H1 (cell line): ENCODE measurements at regions not wholly inside any gene's neighbourhood (a gene's known extent, or its start where the extent isn't known, plus 50 kb on each side); places are given as distances from the start of the nearest gene placed in this dataset.

Experiments
- CTCF ChIA-PET: fragments of 300-600 bp; sonication (Branson Sonifier 250); formaldehyde crosslinking; loops from one replicate; lab custom pipeline; 2021; ENCODE audit not compliant: partially characterized antibody; lab: Charles Lee
- POLR2A ChIA-PET: fragments of 300-600 bp; sonication (Branson Sonifier 250); formaldehyde crosslinking; loops from one replicate; lab custom pipeline; 2021; ENCODE audit warnings: inconsistent platforms; ENCODE audit not compliant: partially characterized antibody; lab: Charles Lee
- DNase-seq, 2 experiments: peaks; one replicate each; pipeline versions ENCODE4 v3.0.0 to v3.0.0-alpha.2; 2010 to 2022; ENCODE audit warnings: low spot score in 2 of 2, low read depth in 1 of 2, mixed read lengths in 1 of 2
- FAIRE-seq: peaks from 2 replicates; lab custom pipeline; 2011; peaks lifted over from hg19 to GRCh38; lab: Jason Lieb, UNC
- H2AFZ ChIP-seq: 2 replicates; pipeline ENCODE4 v1.8.1; 2012; ENCODE audit warnings: low read length, inconsistent platforms
- H2AK5ac ChIP-seq: 2 replicates; pipeline ENCODE4 v1.6.1; 2013; ENCODE audit warnings: low read depth, low read length
- H2BK120ac ChIP-seq: replicated peaks from 2 replicates; pipeline ENCODE3; 2013; ENCODE audit warnings: low read depth, low read length, inconsistent platforms
- H2BK12ac ChIP-seq: 2 replicates; pipeline ENCODE4 v1.6.1; 2013; ENCODE audit warnings: low read depth, low read length
- H2BK15ac ChIP-seq: 2 replicates; pipeline ENCODE4 v1.6.1; 2013; ENCODE audit warnings: low read length
- H2BK20ac ChIP-seq: 2 replicates; pipeline ENCODE4 v1.6.1; 2013; ENCODE audit warnings: low read length
- H2BK5ac ChIP-seq: 2 replicates; pipeline ENCODE4 v1.6.1; 2013; ENCODE audit warnings: low read depth, low read length
- H3K14ac ChIP-seq: 2 replicates; pipeline ENCODE4 v1.6.1; 2013; ENCODE audit warnings: inconsistent platforms; ENCODE audit not compliant: insufficient read length
- H3K18ac ChIP-seq: 2 replicates; pipeline ENCODE4 v1.6.1; 2013; ENCODE audit warnings: low read length; ENCODE audit errors: extremely low read depth
- H3K23ac ChIP-seq: 2 replicates; pipeline ENCODE4 v1.6.1; 2013; ENCODE audit warnings: inconsistent platforms; ENCODE audit not compliant: insufficient read length
- H3K23me2 ChIP-seq: 2 replicates; pipeline ENCODE4 v1.6.1; 2013; ENCODE audit warnings: low read depth, low read length
- H3K27ac ChIP-seq: 2 replicates; pipeline ENCODE4 v1.6.1; 2011; ENCODE audit warnings: low read depth, low read length, inconsistent platforms
- H3K27me3 ChIP-seq, 4 experiments: replicated peaks in 1 of 4; 1 replicate in 1 of 4; 2 replicates in 3 of 4; pipeline versions ENCODE4 v1.6.1 to v1.8.1; 2011 to 2013; ENCODE audit warnings: low read length in 3 of 4, mild to moderate bottlenecking in 3 of 4, inconsistent platforms in 2 of 4, mixed read lengths in 2 of 4, moderate library complexity in 1 of 4; ENCODE audit not compliant: control insufficient read depth in 3 of 4, insufficient read depth in 3 of 4; ENCODE audit errors: extremely low read depth in 1 of 4
- H3K36me3 ChIP-seq, 4 experiments: 2 replicates each; pipeline versions ENCODE4 v1.6.1 to v1.8.1; 2011 to 2013; ENCODE audit warnings: mild to moderate bottlenecking in 4 of 4, low read length in 3 of 4, moderate library complexity in 2 of 4, control low read depth in 1 of 4, inconsistent platforms in 1 of 4; ENCODE audit not compliant: insufficient read depth in 4 of 4, control insufficient read depth in 2 of 4
- H3K4ac ChIP-seq: replicated peaks from 2 replicates; pipeline ENCODE3; 2013; ENCODE audit warnings: low read length, low read depth, mixed read lengths, inconsistent platforms; ENCODE audit not compliant: insufficient read length
- H3K4me1 ChIP-seq, 4 experiments: replicated peaks in 1 of 4; 1 replicate in 1 of 4; 2 replicates in 3 of 4; pipeline versions ENCODE4 v1.6.1 to v1.8.1; 2011 to 2013; ENCODE audit warnings: low read length in 3 of 4, inconsistent platforms in 2 of 4, mixed read lengths in 1 of 4; ENCODE audit not compliant: insufficient read depth in 4 of 4, control insufficient read depth in 3 of 4
- H3K4me2 ChIP-seq, 2 experiments: 2 replicates each; pipeline versions ENCODE4 v1.6.1 to v1.8.1; 2011 to 2013; ENCODE audit warnings: low read depth in 2 of 2, low read length in 2 of 2, control low read depth in 1 of 2, inconsistent platforms in 1 of 2, mild to moderate bottlenecking in 1 of 2; ENCODE audit not compliant: insufficient read depth in 1 of 2
- H3K4me3 ChIP-seq, 4 experiments: fragments of 200-600, 300-600 bp in 1 of 4; sonication (generic), shearing (Covaris generic), sonication (Bioruptor Twin) in 1 of 4; 2 replicates each; pipeline versions ENCODE4 v1.5.1 to v1.8.1; 2011 to 2016; ENCODE audit warnings: low read length in 4 of 4, low read depth in 3 of 4, control low read depth in 2 of 4, inconsistent platforms in 2 of 4, mild to moderate bottlenecking in 2 of 4, mixed read lengths in 1 of 4, moderate library complexity in 1 of 4; ENCODE audit not compliant: insufficient read depth in 2 of 4; ENCODE audit errors: extremely low read depth in 1 of 4
- H3K56ac ChIP-seq: replicated peaks from 2 replicates; pipeline ENCODE3; 2013; ENCODE audit warnings: low read depth, mild to moderate bottlenecking, mixed read lengths, low read length, inconsistent platforms; ENCODE audit not compliant: insufficient read length
- H3K79me1 ChIP-seq: 2 replicates; pipeline ENCODE4 v1.6.1; 2013; ENCODE audit warnings: low read depth, low read length, control low read depth
- H3K79me2 ChIP-seq, 2 experiments: 2 replicates each; pipeline versions ENCODE4 v1.6.1 to v1.8.1; 2012 to 2013; ENCODE audit warnings: low read length in 2 of 2, mild to moderate bottlenecking in 2 of 2, inconsistent platforms in 1 of 2; ENCODE audit not compliant: insufficient read depth in 2 of 2, control insufficient read depth in 1 of 2
- H3K9ac ChIP-seq, 4 experiments: replicated peaks in 1 of 4; 1 replicate in 1 of 4; 2 replicates in 3 of 4; pipeline versions ENCODE4 v1.6.1 to v1.8.1; 2011 to 2013; ENCODE audit warnings: low read depth in 3 of 4, low read length in 3 of 4, control low read depth in 2 of 4, mild to moderate bottlenecking in 2 of 4, moderate library complexity in 2 of 4, inconsistent platforms in 1 of 4; ENCODE audit errors: extremely low read depth in 1 of 4
- H3K9me3 ChIP-seq, 2 experiments: 2 replicates each; pipeline versions ENCODE4 v1.6.1 to v1.8.1; 2012 to 2013; ENCODE audit warnings: mild to moderate bottlenecking in 2 of 2, moderate library complexity in 2 of 2, control low read depth in 1 of 2, inconsistent platforms in 1 of 2, low read depth in 1 of 2, low read length in 1 of 2, mixed read lengths in 1 of 2; ENCODE audit not compliant: insufficient read depth in 2 of 2
- H4K20me1 ChIP-seq, 2 experiments: replicated peaks in 1 of 2; 2 replicates each; pipeline versions ENCODE3 to v1.8.1; 2011 to 2013; ENCODE audit warnings: inconsistent platforms in 2 of 2, low read length in 2 of 2, mild to moderate bottlenecking in 1 of 2; ENCODE audit not compliant: insufficient read depth in 2 of 2, control insufficient read depth in 1 of 2
- H4K5ac ChIP-seq: 2 replicates; pipeline ENCODE4 v1.6.1; 2013; ENCODE audit warnings: low read length, low read depth, mixed read lengths, inconsistent platforms; ENCODE audit not compliant: insufficient read length
- H4K8ac ChIP-seq: 2 replicates; pipeline ENCODE4 v1.8.0; 2013; ENCODE audit warnings: mild to moderate bottlenecking, moderate library complexity, low read length, inconsistent platforms; ENCODE audit not compliant: insufficient read depth; ENCODE audit errors: extremely low read depth
- H4K91ac ChIP-seq: replicated peaks from 2 replicates; pipeline ENCODE3; 2013; ENCODE audit warnings: low read length, mixed read lengths, inconsistent platforms; ENCODE audit not compliant: insufficient read length
- CEBPB ChIP-seq: IDR thresholded peaks from 2 replicates; pipeline ENCODE4 v1.6.1; 2012; ENCODE audit warnings: low read depth, low read length
- EZH2 ChIP-seq: fragments of 200-600 bp; sonication (generic); IDR thresholded peaks from 2 replicates; pipeline ENCODE4 v1.7.1; 2012; ENCODE audit warnings: low read depth, mild to moderate bottlenecking, moderate library complexity, low read length, inconsistent platforms; ENCODE audit not compliant: severe bottlenecking
- WGBS, 2 experiments: shearing (Covaris generic) in 1 of 2; methylation state at CpG; one replicate each; pipeline versions ENCODE4 v1.1.6 to v1.1.7; 2013 to 2015; ENCODE audit warnings: low lambda C conversion rate in 2 of 2, mixed read lengths in 2 of 2, inconsistent platforms in 1 of 2, low coverage in 1 of 2, missing lambda C conversion rate in 1 of 2; ENCODE audit not compliant: insufficient replicate concordance in 2 of 2, insufficient coverage in 1 of 2, insufficient read length in 1 of 2; ENCODE audit errors: extremely low coverage in 1 of 2, missing lambda C conversion rate in 1 of 2; 5-methylcytosine and 5-hydroxymethylcytosine counted together

- no peak overlapping the region for H3K4me3 ChIP-seq
- H3K4me2 ChIP-seq = no peak overlapping the region
- no peak overlapping the region for H2BK120ac ChIP-seq
- no peak overlapping the region; the same call in 1 of the 2 replicates for H2AK5ac ChIP-seq
- no peaks in the 10 kb centered on the region for H3K79me2 ChIP-seq
- no peak for TF ChIP-seq CEBPB
- no peak for TF ChIP-seq EZH2
- no peak overlapping the region for H3K23ac ChIP-seq
- H2BK15ac ChIP-seq = 0 out of 2 replicates have a peak overlapping the region, but pooled peaks have one; percentile 10
- no peaks in the 10 kb centered on the region for H3K23me2 ChIP-seq
- H3K4me1 ChIP-seq = peaks cover 0 to 14% (median 6%) of the 10 kb centered on the region in 4 experiments; a peak in 6 of 7 replicates
- no peak overlapping the region for H3K4ac ChIP-seq
- no peak overlapping the region for H3K27ac ChIP-seq
- ChIA-PET CTCF (interaction anchor here (1.0 to 23.4 kb wide), 6 partner anchors 10 to 102 kb away, joined by 3 to 331 read pairs (median 4); no protein-coding TSS in a partner anchor), POLR2A (interaction anchor here (1.1 to 5.5 kb wide), 2 partner anchors 13 to 51 kb away, joined by 4 to 35 read pairs; no protein-coding TSS in a partner anchor)
- H4K8ac ChIP-seq = no peak overlapping the region
- H3K14ac ChIP-seq = no peak overlapping the region
- H2AFZ ChIP-seq = no peak overlapping the region
- H4K20me1 ChIP-seq = no peaks in the 10 kb centered on the region
- H2BK5ac ChIP-seq = no peak overlapping the region
- H3K56ac ChIP-seq = no peak overlapping the region
- no peak overlapping the region for H2BK12ac ChIP-seq
- no peak overlapping the region for H3K18ac ChIP-seq
- 88% methylated on average over 8 of the region's 8 CpGs; no CpG with 5 or more reads in 1 of the 2 experiments for WGBS, 2 experiments
- H4K91ac ChIP-seq = no peak overlapping the region
- no peak overlapping the region for H2BK20ac ChIP-seq
- DNase-seq = no peak
- H3K9ac ChIP-seq = no peak overlapping the region
- no peaks in the 10 kb centered on the region for H3K9me3 ChIP-seq
- no peak for FAIRE-seq
- no peaks in the 10 kb centered on the region for H3K27me3 ChIP-seq
- no peaks in the 10 kb centered on the region for H3K79me1 ChIP-seq
- no peak overlapping the region for H4K5ac ChIP-seq
- H3K36me3 ChIP-seq = no peaks in the 10 kb centered on the region
Measured at GRCh38 chr6:44054721-44055559, 72.3 kb downstream of the MRPL14 start.
